ENCODE measurements at regions not wholly inside any gene's neighbourhood (a gene's known extent, or its start where the extent isn't known, plus 50 kb on each side); places are given as distances from the start of the nearest gene placed in this dataset.

GRCh38 chr4:31071508-31072486, 351.6 kb downstream of the PCDH7 start:
- Histone ChIP-seq H3K9ac (ENCODE audit: extremely low read depth, insufficient read length, low read length) (no peak overlapping the region), H3K23ac (ENCODE audit: insufficient read length, low read depth, low read length) (no peak overlapping the region), H2BK12ac (ENCODE audit: insufficient read length, low read depth, low read length) (no peak overlapping the region), H2AK5ac (ENCODE audit: insufficient read length, low read length) (no peak overlapping the region), H3T11ph (ENCODE audit: low read length) (no peak overlapping the region), H4K8ac (replicated peaks; ENCODE audit: insufficient read length, low read depth, low read length) (no peak overlapping the region), H2BK120ac (ENCODE audit: low read depth, low read length, poor library complexity, severe bottlenecking) (no peak overlapping the region), H3K4me1 (ENCODE audit: insufficient read depth, low read length) (no peaks in the 10 kb centered on the region), H2BK15ac (ENCODE audit: low read depth, low read length) (no peak overlapping the region), H3K56ac (ENCODE audit: insufficient read length, low read depth, low read length) (no peak overlapping the region), H3K18ac (ENCODE audit: insufficient read length, low read depth, low read length) (no peak overlapping the region), H3K4ac (ENCODE audit: low read depth, low read length) (no peak overlapping the region), H3K9me3 (ENCODE audit: control insufficient read depth, low read depth, low read length) (no peaks in the 10 kb centered on the region), H3K79me1 (ENCODE audit: insufficient read depth, low read depth, low read length, poor library complexity, severe bottlenecking) (no peaks in the 10 kb centered on the region), H3K27me3 (ENCODE audit: insufficient read depth, low read length) (no peaks in the 10 kb centered on the region), H4K20me1 (ENCODE audit: control insufficient read depth, insufficient read depth, insufficient read length) (no peaks in the 10 kb centered on the region), H2AFZ (ENCODE audit: low read length) (no peak overlapping the region), H2BK5ac (ENCODE audit: insufficient read length, low read length) (no peak overlapping the region), H4K5ac (ENCODE audit: insufficient read length, low read depth, low read length) (no peak overlapping the region), H4K91ac (ENCODE audit: insufficient read length, low read depth, low read length) (no peak overlapping the region), H3K79me2 (ENCODE audit: insufficient read depth, low read length) (no peaks in the 10 kb centered on the region), H3K27ac (ENCODE audit: insufficient read length, low read depth, low read length) (no peak overlapping the region), H2BK20ac (ENCODE audit: low read depth, low read length, poor library complexity, severe bottlenecking) (no peak overlapping the region), H3K4me2 (ENCODE audit: insufficient read depth, insufficient read length, low read length) (no peak overlapping the region), H3K23me2 (ENCODE audit: insufficient read length, low read depth, low read length, poor library complexity, severe bottlenecking) (no peaks in the 10 kb centered on the region), H3K14ac (ENCODE audit: insufficient read depth, low read length) (no peak overlapping the region)
- Mint-ChIP-seq H3K4me1 (peaks cover 20 to 21% of the 10 kb centered on the region in 2 experiments), H3K9me3 (no peaks in the 10 kb centered on the region), H3K36me3 (ENCODE audit: insufficient read depth in 1 of 3, low read depth in 3 of 3) (no peaks in the 10 kb centered on the region), H3K27me3 (ENCODE audit: low read depth) (no peaks in the 10 kb centered on the region), H3K4me3 (no peak overlapping the region), H3K27ac (no peak overlapping the region)
- TF ChIP-seq, protein P1, sequence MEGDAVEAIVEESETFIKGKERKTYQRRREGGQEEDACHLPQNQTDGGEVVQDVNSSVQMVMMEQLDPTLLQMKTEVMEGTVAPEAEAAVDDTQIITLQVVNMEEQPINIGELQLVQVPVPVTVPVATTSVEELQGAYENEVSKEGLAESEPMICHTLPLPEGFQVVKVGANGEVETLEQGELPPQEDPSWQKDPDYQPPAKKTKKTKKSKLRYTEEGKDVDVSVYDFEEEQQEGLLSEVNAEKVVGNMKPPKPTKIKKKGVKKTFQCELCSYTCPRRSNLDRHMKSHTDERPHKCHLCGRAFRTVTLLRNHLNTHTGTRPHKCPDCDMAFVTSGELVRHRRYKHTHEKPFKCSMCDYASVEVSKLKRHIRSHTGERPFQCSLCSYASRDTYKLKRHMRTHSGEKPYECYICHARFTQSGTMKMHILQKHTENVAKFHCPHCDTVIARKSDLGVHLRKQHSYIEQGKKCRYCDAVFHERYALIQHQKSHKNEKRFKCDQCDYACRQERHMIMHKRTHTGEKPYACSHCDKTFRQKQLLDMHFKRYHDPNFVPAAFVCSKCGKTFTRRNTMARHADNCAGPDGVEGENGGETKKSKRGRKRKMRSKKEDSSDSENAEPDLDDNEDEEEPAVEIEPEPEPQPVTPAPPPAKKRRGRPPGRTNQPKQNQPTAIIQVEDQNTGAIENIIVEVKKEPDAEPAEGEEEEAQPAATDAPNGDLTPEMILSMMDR (conservative IDR thresholded peaks at IDR 0.05): no peak
- DNase-seq: no peak
- WGBS (ENCODE audit: extremely low coverage, insufficient read length, low lambda C conversion rate): no CpG with 5 or more reads among the region's 3 CpGs

Measured in H9 (cell line).